Hypothalamus (tissue), 51 donors: ENCODE measurements at regions not wholly inside any gene's neighbourhood (a gene's known extent, or its start where the extent isn't known, plus 50 kb on each side); places are given as distances from the start of the nearest gene placed in this dataset.

Source experiments
- DNase-seq, 51 donors: peaks; one replicate each; lab custom pipeline; 2025; lab: John Stamatoyannopoulos, UW

DNA sequence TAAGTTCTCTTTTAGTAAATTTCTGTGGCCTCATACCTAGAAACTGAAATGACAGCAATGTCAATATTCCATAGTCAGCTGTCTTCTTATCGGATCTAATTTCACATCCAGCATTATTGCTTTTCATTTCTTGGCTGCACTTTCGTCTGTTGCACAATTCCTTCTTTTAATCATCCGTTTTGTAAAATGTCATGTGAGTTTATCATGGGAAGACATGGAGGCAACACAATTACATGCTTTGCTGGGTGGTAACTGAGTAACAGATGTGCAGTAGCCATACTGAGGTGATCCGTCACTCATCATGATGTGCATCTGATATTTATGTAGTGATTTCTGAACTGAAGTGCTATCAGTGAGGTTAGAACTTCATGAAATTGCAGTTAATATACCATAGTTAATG is 68.3 kb upstream of the SLC7A11 start:
- DNase-seq, result no peak

DNA sequence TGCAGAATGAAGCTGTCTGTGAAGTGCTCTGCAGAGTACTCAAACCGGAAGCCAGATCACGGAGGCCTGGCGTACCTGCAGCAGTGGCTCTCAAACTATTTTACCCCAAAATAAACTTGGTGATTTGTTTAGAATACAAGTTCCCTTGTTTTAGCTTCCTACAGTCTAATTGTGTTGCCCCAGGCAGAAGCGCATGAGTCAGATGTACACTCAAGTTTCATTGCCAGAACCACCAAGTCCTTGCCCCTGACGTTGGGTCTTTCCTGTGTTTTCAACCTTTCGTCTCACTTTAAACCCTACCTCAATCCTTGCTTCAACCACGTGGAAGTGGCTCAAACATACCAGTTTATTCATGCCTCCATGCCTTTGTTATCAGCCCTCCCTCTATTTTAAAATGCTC is 66.2 kb upstream of the SLC7A11 start:
- no peak for DNase-seq

DNA sequence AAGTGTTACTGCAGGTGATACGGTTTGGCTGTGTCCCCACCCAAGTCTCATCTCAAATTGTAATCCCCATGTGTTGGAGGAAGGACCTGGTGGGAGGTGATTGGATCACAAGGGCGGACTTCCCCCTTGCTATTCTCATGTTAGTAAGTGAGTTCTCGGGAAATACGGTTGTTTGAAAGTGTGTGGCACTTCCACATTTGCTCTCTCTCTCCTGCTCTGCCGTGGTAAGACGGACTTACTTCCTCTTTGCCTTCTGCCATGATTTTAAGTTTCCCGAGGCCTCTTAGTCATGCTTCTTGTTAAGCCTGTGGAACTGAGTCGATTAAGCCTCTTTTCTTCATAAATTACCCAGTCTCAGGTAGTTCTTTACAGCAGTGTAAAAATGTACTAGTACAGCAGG is 65.2 kb upstream of the SLC7A11 start:
- no peak for DNase-seq

GRCh38 chr4:138305050-138305449 is 62.9 kb upstream of the SLC7A11 start:
- DNase-seq, result no peak

DNA sequence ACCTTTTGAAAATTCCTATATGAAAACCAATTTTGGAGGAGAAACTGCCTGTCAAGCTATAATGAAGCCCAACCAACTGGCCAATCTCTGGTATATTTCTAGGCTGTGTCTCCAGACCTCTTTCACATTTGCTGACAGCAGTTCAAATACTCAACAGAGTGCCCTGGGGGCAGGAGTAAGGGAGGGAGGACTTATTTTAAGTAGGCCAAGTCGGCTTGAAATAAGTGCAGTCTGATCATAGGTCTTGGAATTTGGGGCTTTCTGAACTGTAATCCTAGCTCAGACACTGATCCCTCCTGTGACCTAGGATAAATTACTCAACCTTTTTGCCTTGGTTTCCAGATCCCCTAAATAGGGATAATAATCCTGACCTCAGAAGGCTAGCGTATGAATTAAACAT is 59.4 kb upstream of the SLC7A11 start:
- no peak for DNase-seq

- no peak for DNase-seq
Observed at GRCh38 chr4:138300616-138301015, 58.5 kb upstream of the SLC7A11 start.

DNA sequence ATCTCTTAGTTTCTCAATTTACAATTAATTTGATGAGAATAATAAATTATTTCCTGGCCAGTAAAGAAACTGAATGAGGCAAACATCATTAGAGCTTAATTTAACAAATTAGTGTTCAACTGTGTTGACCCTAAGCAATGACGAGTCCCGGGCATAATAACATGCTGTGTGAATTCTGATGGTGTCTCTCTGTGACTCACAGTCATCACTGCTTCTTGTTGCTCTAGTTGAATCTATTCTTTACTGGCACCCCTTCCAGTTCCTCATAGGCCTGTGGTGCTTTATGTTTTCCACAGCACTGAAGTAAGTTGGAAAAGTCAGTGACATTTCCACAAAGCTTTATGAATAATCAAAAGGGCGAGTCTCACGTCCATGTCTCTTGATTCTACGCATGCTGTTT is 57.7 kb upstream of the SLC7A11 start:
- no peak for DNase-seq

- no peak for DNase-seq
Observed at GRCh38 chr4:138298866-138299265, 56.7 kb upstream of the SLC7A11 start.

GRCh38 chr4:138298431-138298830 is 56.3 kb upstream of the SLC7A11 start:
- DNase-seq, result no peak

GRCh38 chr4:138297743-138298405 is 55.7 kb upstream of the SLC7A11 start:
- DNase-seq, result no peak

DNA sequence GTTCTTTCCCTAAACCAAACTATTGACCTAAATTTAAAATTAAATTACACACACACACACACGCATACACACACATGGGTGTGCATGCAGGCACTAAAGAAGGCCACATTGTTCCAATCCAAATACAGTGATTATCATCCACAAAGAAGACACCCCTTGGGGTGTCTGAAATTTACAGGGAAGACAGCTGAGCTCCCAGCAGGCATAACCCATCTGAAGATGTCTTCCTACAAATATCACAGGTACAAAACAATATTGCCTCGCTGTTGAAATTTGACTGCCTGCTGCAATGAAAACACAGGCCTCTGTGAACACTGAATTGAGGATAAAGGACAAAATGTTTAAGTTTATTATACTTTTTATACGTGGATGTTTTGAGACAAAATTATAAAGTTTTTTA is 50.2 kb upstream of the SLC7A11 start:
- no peak for DNase-seq
